Caco-2 (cell line): ENCODE measurements at regions not wholly inside any gene's neighbourhood (a gene's known extent, or its start where the extent isn't known, plus 50 kb on each side); places are given as distances from the start of the nearest gene placed in this dataset.

Experiments
- BruUV-seq: library from RNA; stranded (reverse); fragments of 400-500 nt; replicated peaks from 2 replicates; lab custom pipeline; 2021; lab: Mats Ljungman, UMichigan
- CTCF ChIA-PET: fragments of 300-600 bp; sonication (Branson Sonifier 250); formaldehyde crosslinking; loops from one replicate; lab custom pipeline; 2022; ENCODE audit warnings: antibody characterized with exemption; lab: Charles Lee
- POLR2A ChIA-PET: fragments of 300-600 bp; sonication (Branson Sonifier 250); formaldehyde crosslinking; loops from one replicate; lab custom pipeline; 2022; ENCODE audit warnings: antibody characterized with exemption; lab: Charles Lee
- DNase-seq, 2 experiments: peaks; one replicate each; pipeline versions ENCODE4 v3.0.0 to v3.0.0-alpha.2; 2020 to 2022
- H3K27me3 ChIP-seq: replicated peaks from 2 replicates; pipeline ENCODE4 v1.6.0; 2011; ENCODE audit warnings: low read length; ENCODE audit not compliant: control insufficient read depth, insufficient read depth
- H3K36me3 ChIP-seq: 2 replicates; pipeline ENCODE4 v1.5.1; 2011; ENCODE audit warnings: low read length; ENCODE audit not compliant: control insufficient read depth, insufficient read depth
- H3K4me1 ChIP-seq: fragments of 250-450 bp; sonication (Bioruptor Pico); 2 replicates; pipeline ENCODE4 v1.5.1; 2020; ENCODE audit warnings: mild to moderate bottlenecking
- H3K4me3 ChIP-seq: 2 replicates; pipeline ENCODE4 v1.5.1; 2011; ENCODE audit warnings: low read depth, mild to moderate bottlenecking, control low read depth, low read length
- H3K9me3 ChIP-seq: fragments of 250-450 bp; sonication (Bioruptor Pico); 2 replicates; pipeline ENCODE4 v1.5.1; 2020; ENCODE audit warnings: mild to moderate bottlenecking, moderate library complexity
- H3K27ac Mint-ChIP-seq: one replicate; pipeline ENCODE4 v1.8.0; 2022; ENCODE audit warnings: mixed read lengths; ENCODE audit not compliant: unreplicated experiment
- H3K27me3 Mint-ChIP-seq: one replicate; pipeline ENCODE4 v1.8.0; 2022; ENCODE audit warnings: mixed read lengths; ENCODE audit not compliant: insufficient read depth, unreplicated experiment
- H3K36me3 Mint-ChIP-seq: one replicate; pipeline ENCODE4 v1.8.0; 2022; ENCODE audit warnings: mild to moderate bottlenecking, mixed read lengths; ENCODE audit not compliant: insufficient read depth, unreplicated experiment
- H3K4me1 Mint-ChIP-seq: one replicate; pipeline ENCODE4 v1.8.0; 2022; ENCODE audit warnings: low read depth, mixed read lengths; ENCODE audit not compliant: unreplicated experiment
- H3K4me3 Mint-ChIP-seq: one replicate; pipeline ENCODE4 v1.8.0; 2022; ENCODE audit warnings: mild to moderate bottlenecking, moderate library complexity, mixed read lengths; ENCODE audit not compliant: unreplicated experiment
- H3K9me3 Mint-ChIP-seq: one replicate; pipeline ENCODE4 v1.8.0; 2022; ENCODE audit warnings: mixed read lengths; ENCODE audit not compliant: unreplicated experiment
- CTCF ChIP-seq, 2 experiments: fragments of 200-600 bp in 1 of 2; IDR thresholded peaks; 1 replicate in 1 of 2; 2 replicates in 1 of 2; pipeline versions ENCODE4 v1.5.1 to v1.8.0; 2011 to 2022; ENCODE audit warnings: antibody characterized with exemption in 1 of 2, control low read depth in 1 of 2, inconsistent platforms in 1 of 2, low read depth in 1 of 2, low read length in 1 of 2, mild to moderate bottlenecking in 1 of 2, moderate library complexity in 1 of 2; ENCODE audit not compliant: insufficient read depth in 1 of 2, severe bottlenecking in 1 of 2, unreplicated experiment in 1 of 2
- intact Hi-C: fragments of 100-400 bp; cut with micrococcal nuclease; formaldehyde crosslinking; loops from one replicate; pipeline ENCODE4 v1.10.0; 2022; ENCODE audit not compliant: unreplicated experiment

- H3K4me3 Mint-ChIP-seq, result no peak overlapping the region
- BruUV-seq, result no TSS peak
- Histone ChIP-seq H3K27me3 (no peaks in the 10 kb centered on the region), H3K36me3 (no peaks in the 10 kb centered on the region), H3K9me3 (no peaks in the 10 kb centered on the region), H3K4me1 (no peaks in the 10 kb centered on the region), H3K4me3 (no peak overlapping the region)
- H3K27ac Mint-ChIP-seq, result no peak overlapping the region
- ChIA-PET CTCF (no interaction called here), POLR2A (no interaction called here)
- no peaks in the 10 kb centered on the region for H3K4me1 Mint-ChIP-seq
- no peak for TF ChIP-seq CTCF (IDR thresholded peaks at IDR 0.05; ENCODE audit: insufficient read depth in 1 of 2, low read depth in 1 of 2, low read length in 1 of 2, severe bottlenecking in 1 of 2, unreplicated experiment in 1 of 2)
- intact Hi-C loops, result loop anchor here (5.0 kb wide), 1 partner anchor 192 kb away; no protein-coding TSS in a partner anchor
- H3K36me3 Mint-ChIP-seq, result no peaks in the 10 kb centered on the region
- no peaks in the 10 kb centered on the region for H3K9me3 Mint-ChIP-seq
- peaks cover 3% of the 10 kb centered on the region for H3K27me3 Mint-ChIP-seq
- no peak for DNase-seq
Observed at GRCh38 chr12:30095511-30095910, 311.8 kb upstream of the TMTC1 start.

- TF ChIP-seq CTCF (IDR thresholded peaks at IDR 0.05; ENCODE audit: insufficient read depth in 1 of 2, low read depth in 1 of 2, low read length in 1 of 2, severe bottlenecking in 1 of 2, unreplicated experiment in 1 of 2), result no peak
- Histone ChIP-seq H3K27me3 (no peaks in the 10 kb centered on the region), H3K4me3 (no peak overlapping the region), H3K9me3 (no peaks in the 10 kb centered on the region), H3K36me3 (no peaks in the 10 kb centered on the region), H3K4me1 (no peaks in the 10 kb centered on the region)
- Mint-ChIP-seq H3K36me3 (no peaks in the 10 kb centered on the region), H3K4me1 (no peaks in the 10 kb centered on the region), H3K27ac (no peak overlapping the region), H3K9me3 (no peaks in the 10 kb centered on the region), H3K4me3 (no peak overlapping the region), H3K27me3 (peaks cover 3% of the 10 kb centered on the region)
- ChIA-PET CTCF (no interaction called here), POLR2A (no interaction called here)
- no TSS peak for BruUV-seq
- DNase-seq, result no peak
- intact Hi-C loops, result no loop called here
Observed at GRCh38 chr12:30092983-30093617, 309.4 kb upstream of the TMTC1 start.

GRCh38 chr12:30090258-30090657 lies 306.5 kb upstream of the TMTC1 start:
- H3K27me3 Mint-ChIP-seq, result peaks cover 3% of the 10 kb centered on the region
- no peaks in the 10 kb centered on the region for H3K36me3 Mint-ChIP-seq
- ChIA-PET CTCF (no interaction called here), POLR2A (no interaction called here)
- H3K27me3 ChIP-seq, result no peaks in the 10 kb centered on the region
- no peaks in the 10 kb centered on the region for H3K9me3 Mint-ChIP-seq
- no peak overlapping the region for H3K27ac Mint-ChIP-seq
- H3K4me1 ChIP-seq, result no peaks in the 10 kb centered on the region
- no peaks in the 10 kb centered on the region for H3K9me3 ChIP-seq
- H3K4me3 Mint-ChIP-seq, result no peak overlapping the region
- intact Hi-C loops, result no loop called here
- no TSS peak for BruUV-seq
- no peaks in the 10 kb centered on the region for H3K36me3 ChIP-seq
- H3K4me1 Mint-ChIP-seq, result no peaks in the 10 kb centered on the region
- DNase-seq, result no peak
- no peak for TF ChIP-seq CTCF (IDR thresholded peaks at IDR 0.05; ENCODE audit: insufficient read depth in 1 of 2, low read depth in 1 of 2, low read length in 1 of 2, severe bottlenecking in 1 of 2, unreplicated experiment in 1 of 2)
- no peak overlapping the region for H3K4me3 ChIP-seq
